BJ (cell line): ENCODE measurements at regions not wholly inside any gene's neighbourhood (a gene's known extent, or its start where the extent isn't known, plus 50 kb on each side); places are given as distances from the start of the nearest gene placed in this dataset.

Experiments
- CTCF ChIA-PET: fragments of 350-600 bp; formaldehyde crosslinking; extraction: SDS; loops from one replicate; lab custom pipeline; 2021; ENCODE audit warnings: antibody characterized with exemption, inconsistent platforms; lab: Yijun Ruan, JAX
- POLR2A ChIA-PET: fragments of 300-600 bp; sonication (Branson Sonifier 250); formaldehyde crosslinking; extraction: SDS; loops from one replicate; lab custom pipeline; 2021; ENCODE audit warnings: antibody characterized with exemption; lab: Charles Lee
- DNase-seq: peaks from one replicate; pipeline ENCODE4 v3.0.0-alpha.2; 2011; ENCODE audit warnings: low read depth
- H3K27me3 ChIP-seq: 2 replicates; pipeline ENCODE4 v1.6.0; 2011; ENCODE audit warnings: low read length; ENCODE audit not compliant: control insufficient read depth, insufficient read depth
- H3K36me3 ChIP-seq: 2 replicates; pipeline ENCODE4 v1.5.1; 2011; ENCODE audit warnings: low read length; ENCODE audit not compliant: control insufficient read depth, insufficient read depth
- H3K4me3 ChIP-seq: 2 replicates; pipeline ENCODE4 v1.5.1; 2011; ENCODE audit warnings: low read depth, mild to moderate bottlenecking, control low read depth, low read length
- CTCF ChIP-seq: IDR thresholded peaks from 2 replicates; pipeline ENCODE4 v1.5.1; 2011; ENCODE audit warnings: low read depth, mild to moderate bottlenecking, control low read depth, inconsistent platforms, low read length, moderate library complexity; ENCODE audit not compliant: insufficient read depth

GRCh38 chr1:219105893-219106292, 67.8 kb upstream of the LYPLAL1 start:
- DNase-seq: no peak
- TF ChIP-seq CTCF: no peak
- CTCF ChIA-PET: no interaction called here

GRCh38 chr1:219109424-219110018, 64.2 kb upstream of the LYPLAL1 start:
- no peak for TF ChIP-seq CTCF
- Histone ChIP-seq H3K27me3 (no peaks in the 10 kb centered on the region), H3K4me3 (no peak overlapping the region), H3K36me3 (no peaks in the 10 kb centered on the region)
- POLR2A ChIA-PET: no interaction called here
- DNase-seq: no peak
- CTCF ChIA-PET: interaction anchor here (0.9 to 1.0 kb wide), 2 partner anchors 9 to 12 kb away, joined by 3 to 4 read pairs; no protein-coding TSS in a partner anchor

More at GRCh38 chr1:219105893-219106292, 67.8 kb upstream of the LYPLAL1 start:
- no peak overlapping the region for H3K4me3 ChIP-seq
- no peaks in the 10 kb centered on the region for H3K27me3 ChIP-seq
- POLR2A ChIA-PET: no interaction called here
- no peaks in the 10 kb centered on the region for H3K36me3 ChIP-seq

GRCh38 chr1:219113261-219113660, 60.4 kb upstream of the LYPLAL1 start:
- Histone ChIP-seq H3K27me3 (no peaks in the 10 kb centered on the region), H3K36me3 (no peaks in the 10 kb centered on the region), H3K4me3 (no peak overlapping the region)
- ChIA-PET POLR2A (no interaction called here), CTCF (no interaction called here)
- no peak for DNase-seq
- no peak for TF ChIP-seq CTCF

GRCh38 chr1:219114014-219114413, 59.7 kb upstream of the LYPLAL1 start:
- Histone ChIP-seq H3K36me3 (no peaks in the 10 kb centered on the region), H3K27me3 (no peaks in the 10 kb centered on the region), H3K4me3 (no peak overlapping the region)
- no peak for DNase-seq
- ChIA-PET CTCF (interaction anchor here (1.3 kb wide), 1 partner anchor 16 kb away, joined by 4 read pairs; no protein-coding TSS in a partner anchor), POLR2A (no interaction called here)
- no peak for TF ChIP-seq CTCF

GRCh38 chr1:219119839-219120238, 53.8 kb upstream of the LYPLAL1 start:
- POLR2A ChIA-PET: interaction anchor here (0.8 kb wide), 1 partner anchor 331 kb away, joined by 5 read pairs; no protein-coding TSS in a partner anchor

More at GRCh38 chr1:219119839-219120238, 53.8 kb upstream of the LYPLAL1 start:
- no peak overlapping the region for H3K4me3 ChIP-seq
- DNase-seq: peak; percentile 51
- no peaks in the 10 kb centered on the region for H3K27me3 ChIP-seq
- no peaks in the 10 kb centered on the region for H3K36me3 ChIP-seq
- TF ChIP-seq CTCF: no peak
- CTCF ChIA-PET: no interaction called here
